Chondrocyte (in vitro differentiated cells): ENCODE measurements at regions not wholly inside any gene's neighbourhood (a gene's known extent, or its start where the extent isn't known, plus 50 kb on each side); places are given as distances from the start of the nearest gene placed in this dataset.
A peak's percentile ranks its signal among the peaks of the same experiment; 100 is the strongest.

Experiments
- DNase-seq: peaks from one replicate; pipeline ENCODE4 v3.0.0; 2021; ENCODE audit warnings: mixed read lengths, low spot score
- H3K27ac Mint-ChIP-seq: one replicate; pipeline ENCODE4 v1.8.0; 2021; ENCODE audit warnings: mild to moderate bottlenecking, moderate library complexity, mixed read lengths; ENCODE audit not compliant: unreplicated experiment
- H3K27me3 Mint-ChIP-seq: 2 replicates; pipeline ENCODE4 v1.8.0; 2021; ENCODE audit warnings: low read depth, mixed read lengths
- H3K36me3 Mint-ChIP-seq: 2 replicates; pipeline ENCODE4 v1.8.0; 2021; ENCODE audit warnings: low read depth, mixed read lengths
- H3K4me1 Mint-ChIP-seq: 2 replicates; pipeline ENCODE4 v1.8.0; 2021; ENCODE audit warnings: low read depth, mild to moderate bottlenecking, mixed read lengths
- H3K4me3 Mint-ChIP-seq: one replicate; pipeline ENCODE4 v1.8.0; 2021; ENCODE audit warnings: mild to moderate bottlenecking, moderate library complexity, mixed read lengths; ENCODE audit not compliant: unreplicated experiment
- H3K9me3 Mint-ChIP-seq: 2 replicates; pipeline ENCODE4 v1.8.0; 2021; ENCODE audit warnings: low read depth, mixed read lengths
- TF ChIP-seq, protein P1 (sequence below): fragments of 200-600 bp; sonication (generic); IDR thresholded peaks from 2 replicates; pipeline ENCODE4 v1.5.0; 2021; ENCODE audit warnings: antibody characterized with exemption, mild to moderate bottlenecking, moderate library complexity

DNA sequence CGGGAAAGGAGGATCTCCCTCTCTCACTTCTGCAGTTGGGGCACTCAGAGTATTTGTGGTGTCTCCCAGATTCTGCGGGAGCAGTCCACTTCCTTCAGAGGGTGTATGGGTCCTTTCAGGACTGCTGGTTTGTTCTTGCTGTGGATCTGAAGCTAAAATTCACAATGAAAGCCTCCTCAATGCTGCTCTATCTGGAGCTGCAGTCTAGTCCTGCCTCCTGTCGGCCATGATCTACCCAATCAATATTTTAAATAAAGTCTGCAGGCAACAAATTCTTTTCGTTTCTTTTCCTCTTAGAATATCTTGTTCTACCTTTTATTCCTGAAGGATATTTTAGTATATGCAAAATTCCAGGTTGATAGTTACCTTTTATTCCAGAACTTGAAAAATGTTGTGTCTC lies 226.1 kb upstream of the AR start:
- H3K9me3 Mint-ChIP-seq, result peaks cover 53% of the 10 kb centered on the region
- TF ChIP-seq, protein P1, sequence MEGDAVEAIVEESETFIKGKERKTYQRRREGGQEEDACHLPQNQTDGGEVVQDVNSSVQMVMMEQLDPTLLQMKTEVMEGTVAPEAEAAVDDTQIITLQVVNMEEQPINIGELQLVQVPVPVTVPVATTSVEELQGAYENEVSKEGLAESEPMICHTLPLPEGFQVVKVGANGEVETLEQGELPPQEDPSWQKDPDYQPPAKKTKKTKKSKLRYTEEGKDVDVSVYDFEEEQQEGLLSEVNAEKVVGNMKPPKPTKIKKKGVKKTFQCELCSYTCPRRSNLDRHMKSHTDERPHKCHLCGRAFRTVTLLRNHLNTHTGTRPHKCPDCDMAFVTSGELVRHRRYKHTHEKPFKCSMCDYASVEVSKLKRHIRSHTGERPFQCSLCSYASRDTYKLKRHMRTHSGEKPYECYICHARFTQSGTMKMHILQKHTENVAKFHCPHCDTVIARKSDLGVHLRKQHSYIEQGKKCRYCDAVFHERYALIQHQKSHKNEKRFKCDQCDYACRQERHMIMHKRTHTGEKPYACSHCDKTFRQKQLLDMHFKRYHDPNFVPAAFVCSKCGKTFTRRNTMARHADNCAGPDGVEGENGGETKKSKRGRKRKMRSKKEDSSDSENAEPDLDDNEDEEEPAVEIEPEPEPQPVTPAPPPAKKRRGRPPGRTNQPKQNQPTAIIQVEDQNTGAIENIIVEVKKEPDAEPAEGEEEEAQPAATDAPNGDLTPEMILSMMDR, result no peak
- no peaks in the 10 kb centered on the region for H3K36me3 Mint-ChIP-seq
- no peaks in the 10 kb centered on the region for H3K4me1 Mint-ChIP-seq
- H3K27me3 Mint-ChIP-seq, result no peaks in the 10 kb centered on the region
- no peak for DNase-seq
- H3K27ac Mint-ChIP-seq, result no peak overlapping the region
- H3K4me3 Mint-ChIP-seq, result no peak overlapping the region

DNA sequence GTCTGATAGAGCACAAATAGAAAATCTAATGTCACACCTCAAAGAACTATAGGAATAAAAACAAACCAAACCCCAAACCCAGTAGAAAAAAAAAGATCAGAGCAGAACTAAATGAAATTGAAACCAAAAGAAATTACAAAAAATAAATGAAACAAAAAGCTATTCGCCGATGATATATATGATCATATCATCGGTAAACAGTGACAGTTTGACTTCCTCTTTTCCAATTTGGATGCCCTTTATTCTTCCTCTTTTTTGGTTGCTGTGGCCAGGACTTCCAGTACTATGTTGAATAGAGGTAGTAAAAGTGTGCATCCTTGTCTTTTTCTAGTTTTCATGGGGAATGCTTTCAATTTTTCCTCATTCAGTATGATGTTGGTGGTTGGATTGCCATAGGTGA lies 215.3 kb upstream of the AR start:
- no peaks in the 10 kb centered on the region for H3K27me3 Mint-ChIP-seq
- no peak overlapping the region for H3K27ac Mint-ChIP-seq
- H3K4me1 Mint-ChIP-seq, result no peaks in the 10 kb centered on the region
- H3K9me3 Mint-ChIP-seq, result peaks cover 42% of the 10 kb centered on the region
- no peak for DNase-seq
- TF ChIP-seq, protein P1, result no peak
- no peaks in the 10 kb centered on the region for H3K36me3 Mint-ChIP-seq
- no peak overlapping the region for H3K4me3 Mint-ChIP-seq

DNA sequence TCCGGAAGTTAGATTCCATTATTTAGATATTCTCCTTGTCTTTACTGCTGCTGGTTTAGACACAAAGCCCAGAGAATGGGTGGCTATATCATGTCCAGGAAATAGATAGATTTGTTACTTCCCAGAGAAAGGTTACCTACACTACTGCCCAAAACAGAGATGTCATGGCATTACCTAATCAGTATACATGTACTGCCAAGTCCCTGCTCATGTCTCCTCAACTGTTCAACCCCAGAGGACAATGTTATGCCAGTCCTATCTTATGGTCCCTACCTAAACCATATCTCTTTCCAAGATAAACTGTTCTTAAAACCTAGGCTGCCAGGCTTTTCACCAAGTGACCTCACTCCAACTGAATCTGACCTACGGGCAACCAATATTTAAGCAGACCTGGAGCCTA lies 209.5 kb upstream of the AR start:
- no peaks in the 10 kb centered on the region for H3K4me1 Mint-ChIP-seq
- no peak for DNase-seq
- H3K27me3 Mint-ChIP-seq, result no peaks in the 10 kb centered on the region
- H3K27ac Mint-ChIP-seq, result no peak overlapping the region
- no peaks in the 10 kb centered on the region for H3K36me3 Mint-ChIP-seq
- no peak overlapping the region for H3K4me3 Mint-ChIP-seq
- H3K9me3 Mint-ChIP-seq, result peaks cover 51% of the 10 kb centered on the region
- TF ChIP-seq, protein P1, result no peak

DNA sequence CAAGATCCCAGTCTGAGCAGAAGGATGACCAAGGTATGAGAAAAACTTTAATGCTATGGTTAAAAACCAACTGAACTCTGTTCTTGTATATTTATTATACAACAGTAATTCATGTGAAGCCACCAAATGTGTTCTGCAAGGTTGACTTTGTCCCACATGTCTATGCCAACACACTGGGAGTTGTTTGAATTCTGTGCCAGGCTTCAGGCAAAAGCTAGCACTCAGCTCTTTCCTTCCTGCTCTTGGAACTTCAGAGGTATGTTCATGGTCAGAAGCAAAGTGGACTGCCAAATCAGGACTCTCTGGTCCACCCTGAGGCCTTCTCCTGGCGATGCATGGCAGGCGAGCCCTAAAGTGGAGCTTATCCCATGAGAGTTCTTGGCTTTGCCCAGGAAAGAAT lies 205.6 kb upstream of the AR start:
- peak; percentile 33 for DNase-seq
- Mint-ChIP-seq H3K27ac (no peak overlapping the region), H3K4me3 (no peak overlapping the region), H3K9me3 (peaks cover 49% of the 10 kb centered on the region), H3K36me3 (no peaks in the 10 kb centered on the region), H3K27me3 (no peaks in the 10 kb centered on the region), H3K4me1 (no peaks in the 10 kb centered on the region)
- TF ChIP-seq, protein P1, result no peak

DNA sequence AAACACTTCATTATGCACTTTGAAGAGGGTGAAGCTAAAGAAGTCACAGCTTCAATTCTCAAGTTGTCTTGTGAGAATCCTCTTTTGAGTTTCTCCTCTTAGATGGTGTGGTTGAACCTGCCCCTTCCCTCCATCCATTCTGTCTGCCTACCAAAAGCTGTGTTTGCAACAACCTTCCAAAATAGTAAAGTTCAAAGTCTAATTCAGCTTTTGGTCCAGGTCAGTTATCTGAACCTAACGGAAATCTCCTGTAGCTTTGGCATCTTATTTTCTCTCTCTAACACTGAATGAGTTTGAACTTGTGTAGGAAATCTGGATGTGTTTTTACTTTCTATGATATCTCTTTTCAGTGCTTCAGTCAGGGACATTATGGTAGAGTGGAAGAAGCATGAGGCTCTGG lies 201.7 kb upstream of the AR start:
- DNase-seq, result no peak
- TF ChIP-seq, protein P1, result no peak
- Mint-ChIP-seq H3K9me3 (peaks cover 34% of the 10 kb centered on the region), H3K27ac (no peak overlapping the region), H3K4me3 (no peak overlapping the region), H3K27me3 (no peaks in the 10 kb centered on the region), H3K36me3 (no peaks in the 10 kb centered on the region), H3K4me1 (no peaks in the 10 kb centered on the region)
